GM21576 (cell line): ENCODE measurements at regions not wholly inside any gene's neighbourhood (a gene's known extent, or its start where the extent isn't known, plus 50 kb on each side); places are given as distances from the start of the nearest gene placed in this dataset.

ENCODE experiments used
- ATAC-seq: cut with Tn5 transposase; IDR thresholded peaks from one replicate; pipeline ENCODE4 v1.9.1; 2021; ENCODE audit warnings: mild to moderate bottlenecking, moderate library complexity; ENCODE audit not compliant: unreplicated experiment

DNA sequence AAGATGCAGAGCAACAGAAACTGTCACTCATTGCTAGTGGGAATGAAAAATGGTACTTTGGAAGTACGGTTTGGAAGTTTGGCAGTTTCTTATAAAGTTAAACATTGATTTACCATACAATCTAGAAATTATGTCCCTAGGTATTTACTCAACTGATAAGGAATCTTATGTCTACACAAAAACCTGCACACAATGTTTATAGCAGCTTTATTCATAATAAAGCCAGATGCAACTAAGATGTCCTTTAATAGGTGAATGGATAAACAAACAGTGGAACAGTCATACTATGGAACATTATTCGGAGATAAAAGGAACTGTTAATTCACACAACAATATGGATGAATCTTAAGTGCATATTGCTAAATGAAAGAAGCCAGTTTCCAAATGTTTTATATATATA is 96.2 kb upstream of the SIRPA start:
- no peak for ATAC-seq

DNA sequence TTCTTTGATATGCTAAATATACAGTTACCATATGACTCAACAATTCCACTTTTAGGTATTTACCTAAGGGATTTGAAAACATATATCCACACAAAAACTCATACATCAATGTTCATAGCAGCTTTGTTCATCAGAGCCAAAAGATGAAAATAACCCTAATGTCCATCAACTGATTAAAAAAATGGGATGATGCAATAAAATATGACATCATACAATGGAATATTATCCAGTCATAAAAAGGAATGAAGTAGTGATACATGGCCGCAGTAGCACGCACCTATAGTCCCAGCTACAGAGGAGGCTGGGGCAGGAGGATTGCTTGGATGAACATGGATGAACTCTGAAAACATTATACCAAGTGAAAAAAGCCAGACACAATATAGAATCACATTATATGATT is 101.4 kb upstream of the SIRPA start:
- no peak for ATAC-seq

DNA sequence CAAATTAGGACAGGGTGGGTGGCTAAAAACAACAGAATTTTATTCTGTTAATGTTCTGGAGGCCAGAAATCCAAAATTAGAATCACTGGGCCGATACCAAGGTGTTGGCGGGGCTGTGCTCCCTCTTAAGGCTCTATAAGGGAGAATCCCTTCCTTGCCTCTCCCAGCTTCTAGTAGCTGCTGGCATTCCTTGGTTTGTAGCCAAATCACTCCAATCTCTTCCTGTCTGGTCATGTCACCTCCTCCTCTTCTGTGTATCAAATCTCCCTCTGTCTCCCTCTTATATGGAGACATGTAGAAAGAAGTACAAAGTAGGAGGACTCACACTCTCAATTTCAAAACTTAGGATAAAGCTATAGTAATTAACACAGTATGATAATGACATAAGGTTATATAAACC is 102.9 kb upstream of the SIRPA start:
- ATAC-seq: no peak

DNA sequence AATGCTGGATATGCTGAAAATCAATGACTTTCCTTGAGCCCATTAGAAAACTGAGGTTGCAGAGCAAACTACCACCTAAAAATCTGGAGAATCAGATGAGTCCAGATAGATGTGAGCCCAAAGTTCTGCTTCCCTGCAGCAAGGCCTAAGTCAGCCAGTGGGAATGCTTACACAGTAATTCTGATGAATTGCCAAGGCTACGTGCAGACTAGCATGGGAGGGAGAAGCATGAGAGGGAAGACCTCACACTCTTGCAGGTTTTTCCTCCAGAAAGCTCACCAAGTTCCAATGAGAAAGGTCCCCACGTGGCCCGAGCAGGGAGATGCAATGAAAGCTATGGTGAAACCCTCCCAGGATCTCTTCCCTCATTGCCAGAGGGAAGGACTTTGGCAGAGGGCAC is 104.8 kb upstream of the SIRPA start:
- no peak for ATAC-seq

DNA sequence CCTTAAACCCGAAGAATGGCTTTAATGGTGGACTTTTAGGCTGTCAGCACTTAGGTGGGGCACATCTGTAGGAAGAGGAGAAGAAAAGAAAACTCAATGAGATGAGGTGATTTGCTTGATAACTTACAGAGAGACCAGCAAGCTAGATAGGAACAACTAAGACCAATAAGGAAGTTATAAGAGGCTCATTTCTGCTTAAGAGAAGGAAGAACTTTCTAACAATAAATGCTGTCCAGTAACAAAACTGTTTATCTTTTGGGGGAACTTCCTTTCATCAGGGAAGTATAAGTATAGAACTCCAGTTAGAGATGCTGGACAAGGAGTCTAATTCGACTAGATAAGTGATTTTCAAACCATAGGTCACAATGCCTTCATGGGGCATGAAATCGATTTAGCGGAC is 107.2 kb upstream of the SIRPA start:
- ATAC-seq: no peak

DNA sequence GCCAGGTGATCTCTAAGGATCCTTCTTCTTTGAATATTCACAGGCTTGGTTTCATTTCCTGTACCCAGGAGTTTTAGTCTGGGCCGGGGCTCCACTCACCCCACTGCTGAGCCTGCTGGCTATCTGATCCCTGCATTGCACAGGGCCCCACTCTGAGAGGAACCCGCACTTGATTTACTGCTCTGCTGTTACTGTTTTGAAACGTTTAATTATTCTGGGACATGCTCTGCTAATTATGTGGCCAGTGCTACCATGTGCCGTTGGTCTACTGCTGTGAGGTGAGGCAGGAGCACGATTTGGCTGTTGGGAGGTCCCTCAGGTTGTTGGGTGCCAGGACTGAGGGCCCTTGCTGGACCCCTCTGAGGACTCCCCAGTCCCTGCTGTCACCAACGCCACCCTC is 108.7 kb upstream of the SIRPA start:
- ATAC-seq: no peak

DNA sequence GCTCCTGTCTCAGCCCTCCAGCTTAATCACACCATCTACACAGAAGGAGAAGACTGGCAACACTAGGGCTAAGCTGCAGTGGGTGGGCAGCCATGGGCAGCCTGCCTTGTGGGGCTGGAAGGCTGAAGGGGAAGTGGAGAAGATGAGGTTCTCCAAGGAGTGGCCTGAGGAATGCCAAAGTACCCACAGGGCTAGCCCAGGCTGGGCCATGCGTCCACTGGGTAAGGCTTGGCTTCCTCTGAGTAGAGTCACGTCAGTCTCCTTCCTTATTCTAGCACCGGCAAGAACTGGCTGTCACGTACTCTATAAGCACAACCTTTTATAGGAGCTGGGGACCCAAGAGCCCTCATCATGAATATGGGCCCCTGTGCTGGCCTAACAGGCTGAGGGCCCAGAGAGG is 110.6 kb upstream of the SIRPA start:
- ATAC-seq: no peak

DNA sequence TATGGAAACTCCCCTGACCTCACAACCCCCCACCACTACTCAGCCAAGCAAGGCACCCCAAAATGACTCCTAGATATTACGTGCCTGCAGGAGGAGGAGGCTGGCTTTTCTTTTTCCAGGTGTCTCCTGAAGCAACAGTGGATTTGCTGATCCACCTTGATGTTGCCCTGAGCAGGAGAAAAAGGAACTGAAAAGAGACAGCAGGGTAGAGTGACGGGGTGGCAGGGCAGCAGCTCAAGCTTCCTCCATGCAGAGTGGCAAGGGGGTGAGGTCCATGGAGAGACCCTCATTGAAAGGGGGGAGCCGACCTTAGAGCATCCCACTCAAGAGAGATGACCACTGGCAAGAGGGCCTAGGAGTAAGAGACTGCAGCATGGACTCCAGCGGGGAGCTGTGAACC is 112.0 kb upstream of the SIRPA start:
- ATAC-seq: no peak

DNA sequence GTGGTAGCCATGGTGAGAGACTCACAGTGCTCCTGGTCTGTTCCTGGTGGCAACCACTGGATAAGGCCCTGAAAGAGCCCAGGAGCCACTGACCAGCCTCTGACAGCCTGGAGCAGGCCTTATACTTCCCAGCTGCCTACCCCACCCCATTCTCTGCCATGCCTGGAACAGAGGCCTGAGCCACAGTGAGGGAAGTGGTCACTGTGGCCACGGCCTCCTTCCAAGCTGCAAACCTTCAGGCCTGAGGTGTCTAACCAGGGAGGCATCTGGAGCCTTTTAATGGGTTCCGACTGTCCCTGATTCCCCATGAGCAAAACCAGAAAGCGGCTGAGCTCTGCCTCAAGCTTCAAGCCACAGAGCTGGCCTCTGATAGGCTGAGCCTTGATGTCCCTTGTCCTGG is 113.0 kb upstream of the SIRPA start:
- ATAC-seq: no peak

DNA sequence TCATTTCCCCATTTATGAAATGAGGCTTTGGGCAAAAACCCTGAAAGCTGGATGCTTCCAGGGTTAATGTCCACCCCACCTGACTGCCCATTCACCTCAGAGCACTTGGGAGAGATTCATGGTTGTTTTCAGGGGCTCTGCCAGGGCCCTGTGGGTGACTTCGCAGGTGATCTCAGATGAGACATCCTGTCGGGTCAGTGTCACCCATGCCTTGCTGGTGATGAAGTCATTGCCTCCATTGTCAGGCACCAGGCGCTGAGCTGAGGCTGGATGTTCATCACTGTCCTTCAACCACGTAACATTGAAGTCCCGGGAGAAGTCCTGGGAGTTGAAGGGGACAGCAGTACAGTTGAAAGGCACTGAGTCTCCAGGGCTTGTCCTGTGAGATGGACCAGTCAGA is 115.6 kb upstream of the SIRPA start:
- ATAC-seq: no peak

DNA sequence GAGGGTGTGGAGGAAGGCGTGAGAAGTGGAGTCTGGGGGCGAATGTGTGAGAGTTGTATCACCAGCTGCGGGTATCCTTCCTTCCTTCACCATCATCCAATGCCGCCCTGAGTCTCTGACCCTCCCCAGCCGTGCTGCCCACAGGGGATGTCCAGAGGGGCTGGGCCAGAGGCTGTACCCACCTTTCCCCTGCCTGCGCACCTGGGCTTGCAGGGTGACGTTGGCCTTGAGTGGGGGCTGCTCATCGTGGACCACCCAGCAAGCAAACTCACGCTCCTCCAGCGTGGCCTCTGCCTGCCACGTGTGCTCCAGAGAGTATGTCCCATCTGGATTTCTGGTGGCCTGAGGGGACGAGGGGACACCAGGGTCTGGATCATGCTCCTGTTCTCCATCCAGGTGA is 116.9 kb upstream of the SIRPA start:
- ATAC-seq: no peak

DNA sequence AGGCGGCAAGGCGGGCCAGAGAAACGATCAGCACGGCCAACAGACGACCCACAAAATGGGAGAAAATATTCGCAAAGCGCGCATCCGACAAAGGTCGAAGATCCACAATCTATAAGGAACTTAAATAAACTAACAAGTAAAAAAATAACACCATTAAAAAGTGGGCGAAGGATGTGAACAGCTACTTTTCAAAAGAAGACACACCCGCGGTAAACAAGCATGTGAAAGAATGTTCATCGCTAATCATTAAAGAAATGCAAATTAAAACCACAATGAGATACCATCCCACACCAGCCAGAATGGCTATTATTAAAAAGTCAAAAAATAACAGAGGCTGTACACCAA is 117.8 kb upstream of the SIRPA start:
- ATAC-seq: no peak

DNA sequence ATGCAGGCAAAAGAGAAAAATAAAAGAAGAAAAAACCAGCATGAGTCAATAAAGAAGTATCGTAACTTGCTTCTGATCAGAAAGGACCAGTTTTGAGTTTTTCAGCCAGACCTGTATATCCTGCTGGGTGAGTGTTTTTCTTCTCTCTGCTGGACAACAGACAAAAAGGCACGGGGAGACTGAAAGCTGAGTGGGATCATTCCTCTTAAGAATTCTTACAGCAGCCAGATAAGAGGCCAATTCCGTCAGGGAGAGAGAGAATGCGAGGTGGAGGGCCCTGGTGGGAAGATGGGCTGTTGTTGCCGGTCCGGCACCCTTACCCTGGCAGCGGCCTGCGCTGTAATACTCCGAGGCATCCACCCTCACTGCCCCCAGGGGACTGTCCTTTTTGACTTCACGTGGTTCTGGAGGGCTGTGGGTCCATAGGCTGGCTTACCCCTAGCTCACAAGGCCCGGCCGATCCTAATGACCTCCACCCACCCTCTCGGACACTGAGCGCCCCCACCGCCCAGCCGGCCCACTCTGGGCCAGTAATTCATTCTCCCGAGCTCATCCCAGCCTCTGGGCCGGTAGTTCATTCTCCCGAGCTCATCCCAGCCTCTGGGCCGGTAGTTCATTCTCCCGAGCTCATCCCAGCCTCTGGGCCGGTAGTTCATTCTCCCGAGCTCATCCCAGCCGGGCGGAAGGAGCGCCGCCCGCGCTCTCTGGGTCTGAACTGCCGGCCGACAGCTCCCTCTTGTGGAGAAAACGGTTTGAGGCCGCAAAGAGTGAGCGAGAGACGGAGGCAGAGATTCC is 118.3 kb upstream of the SIRPA start:
- peak; percentile 76 for ATAC-seq

DNA sequence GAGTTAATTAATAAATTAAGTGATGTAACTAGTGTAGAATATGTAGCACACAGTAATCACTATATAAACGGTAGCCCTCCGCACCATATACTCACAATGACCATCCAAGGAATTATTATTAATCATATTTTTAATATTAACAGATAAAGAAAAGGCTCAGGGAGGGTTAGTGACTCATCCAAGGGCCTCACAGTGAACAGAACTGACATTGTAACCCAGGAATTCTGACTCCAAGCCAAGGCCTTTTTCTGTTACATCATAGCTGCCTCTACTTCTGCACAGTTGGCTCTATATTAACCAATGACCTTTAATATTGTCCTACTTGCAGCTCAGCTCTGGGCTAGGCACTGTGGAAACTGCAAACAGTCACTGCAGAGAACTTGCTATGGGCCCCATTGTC is 117.5 kb upstream of the SIRPG start:
- no peak for ATAC-seq

DNA sequence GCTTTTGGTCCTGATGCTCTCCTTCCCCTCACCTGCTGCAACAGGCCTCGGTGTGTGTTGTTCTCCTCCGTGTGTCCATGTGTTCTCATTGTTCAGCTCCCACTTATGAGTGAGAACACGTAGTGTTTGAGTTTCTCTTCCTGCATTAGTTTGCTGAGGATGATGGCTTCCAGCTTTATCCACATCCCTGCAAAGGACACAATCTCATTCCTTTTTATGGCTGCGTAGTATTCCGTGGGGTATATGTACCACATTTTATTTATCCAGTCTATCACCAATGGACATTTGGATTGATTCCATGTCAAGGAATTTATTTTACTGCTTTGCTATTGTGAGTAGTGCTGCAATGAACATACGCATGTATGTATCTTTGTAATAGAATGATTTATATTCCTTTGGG is 116.9 kb upstream of the SIRPG start:
- no peak for ATAC-seq

DNA sequence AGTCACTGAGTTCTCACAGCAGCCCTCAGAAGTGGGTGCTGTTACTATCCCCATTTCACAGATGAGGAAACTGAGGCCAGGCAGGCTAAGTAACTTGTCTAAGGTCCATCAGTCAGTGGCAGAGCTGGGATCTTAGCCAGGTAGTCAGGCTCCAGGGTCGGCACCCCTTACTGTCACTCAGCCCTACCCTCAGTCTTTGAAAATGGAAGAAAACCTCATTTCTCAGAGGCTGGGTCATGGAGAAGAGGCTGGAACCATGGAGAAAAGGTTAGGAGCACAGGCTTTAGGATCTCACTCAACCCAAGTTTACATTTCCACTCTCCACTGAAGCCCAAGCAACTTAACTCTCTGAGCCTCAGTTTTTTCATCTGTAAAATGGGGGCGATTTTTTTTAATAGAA is 116.2 kb upstream of the SIRPG start:
- ATAC-seq: no peak

DNA sequence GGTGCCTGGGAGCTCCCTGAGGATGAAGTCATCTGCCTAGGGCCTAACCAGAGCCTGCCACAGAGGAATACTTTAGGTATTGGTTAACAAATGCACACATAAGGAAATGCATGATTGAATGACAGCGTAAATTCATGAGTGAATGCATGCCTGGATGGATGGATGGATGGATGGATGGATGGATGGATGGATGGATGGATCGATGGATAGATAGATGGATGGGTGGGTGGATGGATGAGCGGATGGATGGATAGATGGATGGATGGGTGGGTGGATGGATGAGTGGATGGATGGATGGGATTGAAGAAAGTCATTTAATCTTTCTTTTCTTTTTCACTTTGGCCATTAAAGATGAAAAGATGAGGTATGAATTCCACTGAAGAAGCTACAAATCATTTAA is 111.9 kb upstream of the SIRPG start:
- no peak for ATAC-seq

DNA sequence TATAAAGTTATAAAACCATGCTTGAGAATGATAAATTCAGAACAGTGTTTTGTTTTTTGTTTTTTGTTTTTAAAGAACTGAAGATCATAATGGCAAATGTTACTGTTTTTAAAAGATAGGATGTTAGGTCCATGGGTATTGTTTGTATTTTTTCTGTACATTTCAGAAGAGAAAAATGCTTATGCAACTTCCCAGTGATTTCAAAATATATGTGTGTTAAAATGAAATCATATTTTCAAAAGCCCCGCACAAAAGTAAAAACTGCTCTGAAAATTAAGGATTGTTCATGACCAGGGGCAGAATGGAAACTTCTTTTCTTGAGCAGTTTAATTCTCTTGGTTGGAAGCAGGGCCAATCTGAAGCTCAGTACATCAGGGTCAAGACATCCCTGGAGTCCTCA is 109.2 kb upstream of the SIRPG start:
- no peak for ATAC-seq

DNA sequence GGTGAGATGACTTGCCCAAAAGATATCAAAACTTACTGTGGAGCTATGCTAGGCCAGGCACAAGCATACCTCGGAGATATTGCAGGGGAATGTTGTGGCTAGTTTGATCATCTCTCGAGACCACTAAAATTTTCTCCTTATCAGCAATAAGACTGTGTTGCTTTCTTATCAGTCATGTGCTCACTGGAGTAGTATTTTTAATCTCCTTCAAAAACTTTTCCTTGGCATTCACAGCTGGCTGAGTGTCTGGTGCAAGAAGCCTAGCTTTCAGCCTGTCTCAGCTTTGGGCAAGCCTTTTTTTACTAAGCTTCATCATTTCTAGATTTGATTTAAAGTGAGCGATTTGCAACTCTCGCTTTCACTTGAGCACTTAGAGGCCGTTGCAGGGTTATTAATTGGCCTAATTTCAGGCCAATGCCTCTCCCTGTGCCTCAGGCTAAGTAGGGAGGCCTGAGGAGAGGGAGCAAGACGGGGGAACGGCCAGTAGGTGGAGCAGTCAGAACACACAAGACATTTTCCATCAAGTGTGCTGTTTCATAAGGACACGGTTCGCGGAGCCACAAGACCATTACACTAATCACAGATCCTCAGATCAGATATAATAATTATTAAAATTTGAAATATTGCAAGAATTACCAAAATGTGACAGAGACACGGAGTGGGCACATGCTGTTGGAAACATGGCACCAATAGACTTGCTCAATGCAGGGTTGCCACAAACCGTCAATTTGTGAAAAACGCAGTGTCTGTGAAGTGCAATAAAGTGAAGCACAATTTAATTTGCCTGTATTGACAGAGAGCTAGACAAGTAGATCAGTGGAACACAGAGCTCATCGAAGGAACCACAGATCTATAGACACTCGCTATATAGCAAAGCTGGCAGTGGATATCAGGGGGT is 106.8 kb upstream of the SIRPG start:
- no peak for ATAC-seq

DNA sequence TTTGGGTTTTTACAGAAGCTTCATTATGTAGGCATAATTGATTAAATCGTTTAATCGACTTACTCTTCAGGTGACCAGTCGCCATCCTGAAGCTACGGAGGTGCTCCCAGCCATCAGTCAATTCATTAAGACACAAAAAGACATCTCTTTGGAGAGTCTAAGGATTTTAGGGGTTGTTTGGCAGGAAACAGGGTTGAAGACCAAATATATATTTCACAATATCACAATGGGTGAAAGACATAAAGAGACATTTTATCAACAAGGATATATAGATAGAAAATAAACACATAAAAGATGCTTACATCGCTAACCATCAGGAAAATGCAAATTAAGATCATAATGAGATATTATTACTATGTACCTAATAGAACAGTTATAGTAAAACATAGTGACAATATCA is 104.0 kb upstream of the SIRPG start:
- ATAC-seq: no peak

DNA sequence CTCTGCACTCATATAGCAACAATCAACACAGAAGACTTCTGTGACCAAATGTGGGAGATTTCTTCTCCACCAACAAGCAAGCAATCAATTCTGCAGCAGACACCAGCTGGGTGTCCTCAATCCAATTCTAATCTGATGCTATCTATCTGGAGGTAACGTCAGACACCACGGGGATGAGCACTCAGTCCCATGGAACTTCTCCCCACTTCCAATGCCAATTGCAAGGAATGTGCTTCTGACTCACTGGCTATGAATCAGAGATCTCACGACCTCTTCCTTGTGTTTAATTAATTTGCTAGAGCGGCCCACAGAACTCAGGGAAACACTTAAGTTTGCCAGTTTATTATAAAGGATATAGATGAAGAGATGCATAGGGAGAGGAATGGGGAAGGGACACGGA is 103.5 kb upstream of the SIRPG start:
- ATAC-seq: no peak

DNA sequence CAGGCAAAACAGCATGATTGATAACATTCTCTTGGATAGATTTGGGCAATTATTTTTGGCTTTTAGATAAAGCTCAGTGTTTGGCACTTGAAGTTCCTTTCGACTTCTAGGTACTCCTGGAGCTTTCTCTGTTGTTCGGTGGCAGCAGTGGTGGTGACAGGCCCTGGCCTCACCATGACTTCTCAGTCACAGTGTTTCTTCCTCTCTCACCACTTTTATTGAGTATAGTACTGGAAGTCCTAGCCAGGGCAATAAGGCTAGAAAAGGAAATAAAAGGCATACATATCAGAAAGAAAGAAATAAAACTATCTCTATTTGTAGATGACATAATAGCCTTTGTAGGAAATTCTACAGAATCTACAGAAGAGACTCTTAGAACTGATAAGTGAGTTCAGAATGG is 101.2 kb upstream of the SIRPG start:
- ATAC-seq: no peak
